Peyer's patch (tissue), 4 donors: ENCODE measurements at regions not wholly inside any gene's neighbourhood (a gene's known extent, or its start where the extent isn't known, plus 50 kb on each side); places are given as distances from the start of the nearest gene placed in this dataset.

Source experiments
- POLR2A ChIP-seq, 2 donors: fragments of 450-650 bp; IDR thresholded peaks; one replicate each; pipeline ENCODE4 v1.5.1; 2017; ENCODE audit warnings: antibody characterized with exemption in 2 of 2, mild to moderate bottlenecking in 2 of 2, moderate library complexity in 2 of 2
- TF ChIP-seq, protein P1 (sequence below), 6 experiments: fragments of 450-650 bp in 4 of 6; fragments of 200-600 bp in 2 of 6; sonication (generic) in 1 of 6; IDR thresholded peaks; one replicate each; pipeline ENCODE4 v1.5.1; 2017 to 2019; ENCODE audit warnings: antibody characterized with exemption in 6 of 6, mild to moderate bottlenecking in 3 of 6, moderate library complexity in 1 of 6

DNA sequence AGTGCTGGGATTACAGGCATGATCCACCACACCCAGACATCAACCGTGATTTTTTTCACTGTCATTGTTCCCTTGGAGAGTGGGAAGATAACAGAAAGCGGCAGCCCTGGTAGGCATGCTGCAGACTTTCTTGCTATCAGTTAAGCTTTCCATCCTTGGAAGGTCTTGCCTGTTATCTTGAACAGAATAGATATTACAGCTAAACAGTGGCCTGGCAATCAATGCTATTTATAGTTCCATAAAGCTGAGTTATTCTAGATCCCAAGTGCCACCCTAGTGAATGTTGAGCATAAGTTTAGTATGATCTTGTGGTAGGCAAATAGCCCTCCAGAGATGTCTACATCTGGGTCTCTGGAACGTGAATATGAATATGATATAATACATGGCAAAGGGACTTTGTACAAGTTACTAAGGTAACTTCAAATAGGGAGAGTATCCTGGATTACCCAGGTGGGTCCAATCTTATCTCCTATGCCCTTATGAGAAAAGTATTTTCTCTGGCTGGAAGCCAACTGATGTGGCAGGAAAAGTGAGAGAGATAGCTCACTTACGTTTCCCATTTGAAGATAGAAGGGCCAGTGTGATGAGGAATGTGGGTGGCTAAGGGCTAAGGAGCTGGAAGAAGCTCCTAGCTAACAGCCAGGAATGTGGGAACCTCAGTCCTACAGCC lies 609.1 kb upstream of the IGFBP3 start:
- no peak for TF ChIP-seq POLR2A (IDR thresholded peaks at IDR 0.05)
- TF ChIP-seq, protein P1, sequence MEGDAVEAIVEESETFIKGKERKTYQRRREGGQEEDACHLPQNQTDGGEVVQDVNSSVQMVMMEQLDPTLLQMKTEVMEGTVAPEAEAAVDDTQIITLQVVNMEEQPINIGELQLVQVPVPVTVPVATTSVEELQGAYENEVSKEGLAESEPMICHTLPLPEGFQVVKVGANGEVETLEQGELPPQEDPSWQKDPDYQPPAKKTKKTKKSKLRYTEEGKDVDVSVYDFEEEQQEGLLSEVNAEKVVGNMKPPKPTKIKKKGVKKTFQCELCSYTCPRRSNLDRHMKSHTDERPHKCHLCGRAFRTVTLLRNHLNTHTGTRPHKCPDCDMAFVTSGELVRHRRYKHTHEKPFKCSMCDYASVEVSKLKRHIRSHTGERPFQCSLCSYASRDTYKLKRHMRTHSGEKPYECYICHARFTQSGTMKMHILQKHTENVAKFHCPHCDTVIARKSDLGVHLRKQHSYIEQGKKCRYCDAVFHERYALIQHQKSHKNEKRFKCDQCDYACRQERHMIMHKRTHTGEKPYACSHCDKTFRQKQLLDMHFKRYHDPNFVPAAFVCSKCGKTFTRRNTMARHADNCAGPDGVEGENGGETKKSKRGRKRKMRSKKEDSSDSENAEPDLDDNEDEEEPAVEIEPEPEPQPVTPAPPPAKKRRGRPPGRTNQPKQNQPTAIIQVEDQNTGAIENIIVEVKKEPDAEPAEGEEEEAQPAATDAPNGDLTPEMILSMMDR (IDR thresholded peaks at IDR 0.05): no peak
